GM12892 (cell line): ENCODE measurements at regions not wholly inside any gene's neighbourhood (a gene's known extent, or its start where the extent isn't known, plus 50 kb on each side); places are given as distances from the start of the nearest gene placed in this dataset.

Experiments used
- DNase-seq: peaks from one replicate; pipeline ENCODE4 v3.0.0; 2011; ENCODE audit not compliant: insufficient read length
- FAIRE-seq: peaks from 2 replicates; lab custom pipeline; 2011; peaks lifted over from hg19 to GRCh38; lab: Jason Lieb, UNC
- POLR2A ChIP-seq: IDR thresholded peaks from 2 replicates; pipeline ENCODE4 v1.6.1; 2011; ENCODE audit warnings: low read depth, low read length, control low read depth
- POLR2AphosphoS5 ChIP-seq: IDR thresholded peaks from 2 replicates; pipeline ENCODE4 v1.6.1; 2011; ENCODE audit warnings: low read depth, low read length, control low read depth
- TAF1 ChIP-seq: IDR thresholded peaks from 2 replicates; pipeline ENCODE4 v1.6.1; 2011; ENCODE audit warnings: low read depth, mild to moderate bottlenecking, control low read depth, low read length, borderline replicate concordance

- FAIRE-seq: no peak
- no peak for DNase-seq
- no peak for TF ChIP-seq POLR2AphosphoS5
- no peak for TF ChIP-seq TAF1
- no peak for TF ChIP-seq POLR2A
These were observed 172.7 kb downstream of the BTC start for GRCh38 chr4:74621616-74622015.

- no peak for DNase-seq
- FAIRE-seq: no peak
- no peak for TF ChIP-seq TAF1
- TF ChIP-seq POLR2A: no peak
- no peak for TF ChIP-seq POLR2AphosphoS5
These were observed 171.3 kb downstream of the BTC start for GRCh38 chr4:74623041-74623440.

- TF ChIP-seq POLR2AphosphoS5: no peak
- TF ChIP-seq POLR2A: no peak
- TF ChIP-seq TAF1: no peak
- DNase-seq: no peak
- FAIRE-seq: no peak
These were observed 169.8 kb downstream of the BTC start for GRCh38 chr4:74624351-74625151.

GRCh38 chr4:74625981-74626380 lies 168.3 kb downstream of the BTC start:
- DNase-seq (no peak), FAIRE-seq (no peak)
- no peak for TF ChIP-seq POLR2A
- no peak for TF ChIP-seq POLR2AphosphoS5
- no peak for TF ChIP-seq TAF1

GRCh38 chr4:74627093-74627492 lies 167.2 kb downstream of the BTC start:
- no peak for FAIRE-seq
- DNase-seq: no peak
- TF ChIP-seq POLR2A (no peak), POLR2AphosphoS5 (no peak), TAF1 (no peak)

- FAIRE-seq (no peak), DNase-seq (no peak)
- TF ChIP-seq POLR2AphosphoS5 (no peak), POLR2A (no peak), TAF1 (no peak)
These were observed 166.8 kb downstream of the BTC start for GRCh38 chr4:74627504-74627903.

GRCh38 chr4:74628852-74629620 lies 165.3 kb downstream of the BTC start:
- no peak for DNase-seq

GRCh38 chr4:74630551-74630950 lies 163.8 kb downstream of the BTC start:
- no peak for DNase-seq
- FAIRE-seq: no peak
- TF ChIP-seq POLR2AphosphoS5: no peak
- TF ChIP-seq TAF1: no peak
- no peak for TF ChIP-seq POLR2A

More at GRCh38 chr4:74628852-74629620, 165.3 kb downstream of the BTC start:
- TF ChIP-seq POLR2AphosphoS5: no peak
- TF ChIP-seq POLR2A: no peak
- TF ChIP-seq TAF1: no peak
- FAIRE-seq: no peak

- FAIRE-seq (no peak), DNase-seq (no peak)
- no peak for TF ChIP-seq POLR2AphosphoS5
- TF ChIP-seq TAF1: no peak
- no peak for TF ChIP-seq POLR2A
These were observed 163.0 kb downstream of the BTC start for GRCh38 chr4:74631338-74631737.

GRCh38 chr4:74631988-74632387 lies 162.3 kb downstream of the BTC start:
- FAIRE-seq (no peak), DNase-seq (no peak)
- no peak for TF ChIP-seq POLR2AphosphoS5
- no peak for TF ChIP-seq TAF1
- TF ChIP-seq POLR2A: no peak

- no peak for DNase-seq
- TF ChIP-seq TAF1: no peak
- no peak for TF ChIP-seq POLR2AphosphoS5
- TF ChIP-seq POLR2A: no peak
- FAIRE-seq: no peak
These were observed 161.7 kb downstream of the BTC start for GRCh38 chr4:74632634-74633033.
